ENCODE measurements at regions not wholly inside any gene's neighbourhood (a gene's known extent, or its start where the extent isn't known, plus 50 kb on each side); places are given as distances from the start of the nearest gene placed in this dataset.

- H3K4me2 ChIP-seq (ENCODE audit: low read depth, low read length) = no peak overlapping the region
- no peak overlapping the region for H3K27ac ChIP-seq (ENCODE audit: insufficient read depth, low read length)
- WGBS, 2 experiments (ENCODE audit: extremely low coverage in 2 of 2, insufficient read length in 1 of 2) = no CpG with 5 or more reads among the region's 1 CpG
- no TSS peak for BruUV-seq (replicated peaks)
- no peak overlapping the region for H2AK9ac ChIP-seq (replicated peaks; ENCODE audit: low read depth, low read length, poor library complexity)
- H3K9me3 ChIP-seq (ENCODE audit: control insufficient read depth, insufficient read depth, low read length) = no peaks in the 10 kb centered on the region
- no peak for DNase-seq
- no peak overlapping the region for H2BK5ac ChIP-seq (ENCODE audit: low read depth, low read length, poor library complexity, severe bottlenecking)
- no peak overlapping the region for H4K5ac ChIP-seq (ENCODE audit: low read depth, low read length)
- in situ Hi-C loops (cut with MboI; ENCODE audit: low sequenced_read_pairs) (no loop called here), intact Hi-C loops (cut with micrococcal nuclease) (no loop called here), dilution Hi-C loops (cut with HindIII; ENCODE audit: low sequenced_read_pairs, unreplicated experiment) (no loop called here)
- H3K56ac ChIP-seq (ENCODE audit: extremely low read depth, insufficient read depth, low read length) = no peak overlapping the region
- no peak overlapping the region for H3K4ac ChIP-seq (ENCODE audit: low read depth, low read length)
- TF ChIP-seq CHD1 (IDR thresholded peaks at IDR 0.05; ENCODE audit: low read depth, low read length) (no peak), CTCF (conservative IDR thresholded peaks at IDR 0.05; ENCODE audit: low read depth, low read length) (no peak), FOS (IDR thresholded peaks at IDR 0.05; ENCODE audit: low read depth, low read length) (no peak), SMC3 (IDR thresholded peaks at IDR 0.05; ENCODE audit: low read depth, low read length) (no peak), MXI1 (IDR thresholded peaks at IDR 0.05; ENCODE audit: borderline replicate concordance, low read depth, low read length) (no peak), RFX5 (IDR thresholded peaks at IDR 0.05; ENCODE audit: low read depth, low read length) (no peak), USF2 (IDR thresholded peaks at IDR 0.05; ENCODE audit: low read depth, low read length) (no peak), NFE2L2 (IDR thresholded peaks at IDR 0.05; ENCODE audit: low read depth, low read length) (no peak), POLR2A (IDR thresholded peaks at IDR 0.05; ENCODE audit: low read depth, low read length) (no peak), ELK1 (IDR thresholded peaks at IDR 0.05; ENCODE audit: borderline replicate concordance, low read depth, low read length) (no peak), MAFK (IDR thresholded peaks at IDR 0.05; ENCODE audit: low read depth, low read length) (no peak), BHLHE40 (IDR thresholded peaks at IDR 0.05; ENCODE audit: low read depth, low read length) (no peak), CEBPB (IDR thresholded peaks at IDR 0.05; ENCODE audit: low read depth, low read length) (no peak), RAD21 (IDR thresholded peaks at IDR 0.05; ENCODE audit: low read length) (no peak), RCOR1 (IDR thresholded peaks at IDR 0.05; ENCODE audit: insufficient replicate concordance, low read length) (no peak)
- no peak overlapping the region for H4K91ac ChIP-seq (ENCODE audit: insufficient read depth, low read depth, low read length)
- no peak overlapping the region for H2AK5ac ChIP-seq (ENCODE audit: low read depth, low read length)
- no peaks in the 10 kb centered on the region for H4K20me1 ChIP-seq (ENCODE audit: insufficient read depth, low read length)
- H3K4me1 ChIP-seq (ENCODE audit: control insufficient read depth, insufficient read depth, low read length) = no peaks in the 10 kb centered on the region
- H2BK20ac ChIP-seq (ENCODE audit: low read depth, low read length) = no peak overlapping the region
- H3K79me1 ChIP-seq (ENCODE audit: low read depth in 1 of 2, low read length in 2 of 2) = no peaks in the 10 kb centered on the region
- no peak overlapping the region for H4K8ac ChIP-seq (ENCODE audit: low read depth in 2 of 2, low read length in 2 of 2)
- peak; percentile 37; the same call in 1 of the 2 replicates for ATAC-seq (ENCODE audit: low read depth)
- H3K9ac ChIP-seq (ENCODE audit: low read depth, low read length) = no peak overlapping the region
- POLR2A ChIA-PET (ENCODE audit: unreplicated experiment) = no interaction called here
- H3K23ac ChIP-seq (ENCODE audit: low read depth, low read length) = no peak overlapping the region
- H3K4me3 ChIP-seq (ENCODE audit: insufficient read depth, low read depth, low read length) = no peak overlapping the region
- H2BK120ac ChIP-seq (ENCODE audit: low read depth, low read length) = no peak overlapping the region
- no peak overlapping the region for H3K14ac ChIP-seq (replicated peaks; ENCODE audit: low read depth, low read length)
- CTCF ChIA-PET = no interaction called here
- no peak overlapping the region for H2BK15ac ChIP-seq (ENCODE audit: low read depth, low read length)
- no peaks in the 10 kb centered on the region; the same call in 1 of the 2 replicates for H3K27me3 ChIP-seq (ENCODE audit: control insufficient read depth, insufficient read depth, low read length)
- H3K9me1 ChIP-seq (ENCODE audit: insufficient read depth, low read length) = no peaks in the 10 kb centered on the region
- no peak overlapping the region for H3K18ac ChIP-seq (ENCODE audit: low read depth, low read length)
- H3K36me3 ChIP-seq (ENCODE audit: control insufficient read depth, insufficient read depth, low read length) = no peaks in the 10 kb centered on the region
- H2AFZ ChIP-seq (replicated peaks; ENCODE audit: low read length, poor library complexity) = no peak overlapping the region
Observed at GRCh38 chr13:34308725-34309124, 490.8 kb downstream of the RFC3 start.

All from IMR-90 (cell line).